ENCODE measurements at regions not wholly inside any gene's neighbourhood (a gene's known extent, or its start where the extent isn't known, plus 50 kb on each side); places are given as distances from the start of the nearest gene placed in this dataset.

GRCh38 chr4:176925962-176926361, 133.2 kb upstream of the VEGFC start:
- no peaks in the 10 kb centered on the region for H3K9me3 ChIP-seq
- TF ChIP-seq, protein P1, sequence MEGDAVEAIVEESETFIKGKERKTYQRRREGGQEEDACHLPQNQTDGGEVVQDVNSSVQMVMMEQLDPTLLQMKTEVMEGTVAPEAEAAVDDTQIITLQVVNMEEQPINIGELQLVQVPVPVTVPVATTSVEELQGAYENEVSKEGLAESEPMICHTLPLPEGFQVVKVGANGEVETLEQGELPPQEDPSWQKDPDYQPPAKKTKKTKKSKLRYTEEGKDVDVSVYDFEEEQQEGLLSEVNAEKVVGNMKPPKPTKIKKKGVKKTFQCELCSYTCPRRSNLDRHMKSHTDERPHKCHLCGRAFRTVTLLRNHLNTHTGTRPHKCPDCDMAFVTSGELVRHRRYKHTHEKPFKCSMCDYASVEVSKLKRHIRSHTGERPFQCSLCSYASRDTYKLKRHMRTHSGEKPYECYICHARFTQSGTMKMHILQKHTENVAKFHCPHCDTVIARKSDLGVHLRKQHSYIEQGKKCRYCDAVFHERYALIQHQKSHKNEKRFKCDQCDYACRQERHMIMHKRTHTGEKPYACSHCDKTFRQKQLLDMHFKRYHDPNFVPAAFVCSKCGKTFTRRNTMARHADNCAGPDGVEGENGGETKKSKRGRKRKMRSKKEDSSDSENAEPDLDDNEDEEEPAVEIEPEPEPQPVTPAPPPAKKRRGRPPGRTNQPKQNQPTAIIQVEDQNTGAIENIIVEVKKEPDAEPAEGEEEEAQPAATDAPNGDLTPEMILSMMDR (IDR thresholded peaks at IDR 0.05; ENCODE audit: low read depth, low read length), result no peak
- H3K4me3 ChIP-seq (ENCODE audit: low read depth, low read length), result no peak overlapping the region
- no peaks in the 10 kb centered on the region for H3K36me3 ChIP-seq
- DNase-seq, result no peak
- no peaks in the 10 kb centered on the region for H3K27me3 ChIP-seq
- no peaks in the 10 kb centered on the region for H3K4me1 ChIP-seq

DNA sequence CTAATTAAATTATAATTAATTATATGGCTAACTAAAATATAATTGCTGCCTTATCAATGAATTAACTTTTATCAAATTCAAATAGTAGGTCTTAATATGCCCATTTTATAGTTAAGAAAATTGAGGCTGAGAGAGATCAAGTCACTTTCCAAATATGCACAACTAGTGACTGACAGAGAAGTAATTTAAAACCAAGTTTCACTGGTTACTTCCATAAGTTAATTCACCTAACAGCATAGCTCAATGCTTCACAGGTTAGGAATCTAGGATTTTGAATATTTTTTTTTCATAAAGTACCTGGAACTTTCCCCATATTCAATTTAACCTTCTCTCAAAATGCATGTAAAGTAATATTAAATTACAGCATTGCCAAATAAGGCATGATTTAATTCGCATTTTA, 134.4 kb upstream of the VEGFC start:
- no peaks in the 10 kb centered on the region for H3K9me3 ChIP-seq
- H3K4me1 ChIP-seq, result no peaks in the 10 kb centered on the region
- H3K27me3 ChIP-seq, result no peaks in the 10 kb centered on the region
- TF ChIP-seq, protein P1 (IDR thresholded peaks at IDR 0.05; ENCODE audit: low read depth, low read length), result no peak
- no peak overlapping the region for H3K4me3 ChIP-seq (ENCODE audit: low read depth, low read length)
- no peak for DNase-seq
- H3K36me3 ChIP-seq, result no peaks in the 10 kb centered on the region

GRCh38 chr4:176927664-176928063, 134.9 kb upstream of the VEGFC start:
- DNase-seq, result no peak
- Histone ChIP-seq H3K36me3 (no peaks in the 10 kb centered on the region), H3K9me3 (no peaks in the 10 kb centered on the region), H3K4me1 (no peaks in the 10 kb centered on the region), H3K27me3 (no peaks in the 10 kb centered on the region), H3K4me3 (ENCODE audit: low read depth, low read length) (no peak overlapping the region)
- TF ChIP-seq, protein P1 (IDR thresholded peaks at IDR 0.05; ENCODE audit: low read depth, low read length), result no peak

- DNase-seq, result no peak
- TF ChIP-seq, protein P1 (IDR thresholded peaks at IDR 0.05; ENCODE audit: low read depth, low read length), result no peak
- no peaks in the 10 kb centered on the region for H3K27me3 ChIP-seq
- no peak overlapping the region for H3K4me3 ChIP-seq (ENCODE audit: low read depth, low read length)
- no peaks in the 10 kb centered on the region for H3K4me1 ChIP-seq
- H3K36me3 ChIP-seq, result no peaks in the 10 kb centered on the region
- H3K9me3 ChIP-seq, result no peaks in the 10 kb centered on the region
Observed at GRCh38 chr4:176939445-176939844, 146.7 kb upstream of the VEGFC start.

DNA sequence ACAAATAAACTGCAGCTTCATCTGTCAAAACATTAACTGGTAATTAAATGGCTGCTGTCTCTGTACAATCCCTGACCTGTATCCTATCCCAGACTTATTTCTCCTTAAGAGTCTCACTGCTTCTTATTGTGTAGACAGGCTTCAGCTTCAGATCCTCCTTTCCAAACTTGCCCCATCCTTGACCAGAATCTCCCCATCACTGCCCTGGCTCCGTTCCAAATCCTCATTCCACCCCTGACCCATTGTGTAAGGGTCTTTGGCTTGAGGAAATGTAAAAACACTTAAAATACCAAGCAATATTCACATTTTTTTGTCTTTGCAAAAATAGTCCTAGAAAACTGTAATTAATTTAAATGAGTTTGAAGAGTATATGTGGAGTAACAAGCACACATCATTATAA, 152.6 kb upstream of the VEGFC start:
- no peaks in the 10 kb centered on the region for H3K9me3 ChIP-seq
- DNase-seq, result no peak
- no peaks in the 10 kb centered on the region for H3K36me3 ChIP-seq
- no peaks in the 10 kb centered on the region for H3K4me1 ChIP-seq
- TF ChIP-seq, protein P1 (IDR thresholded peaks at IDR 0.05; ENCODE audit: low read depth, low read length), result no peak
- H3K27me3 ChIP-seq, result no peaks in the 10 kb centered on the region
- H3K4me3 ChIP-seq (ENCODE audit: low read depth, low read length), result no peak overlapping the region

DNA sequence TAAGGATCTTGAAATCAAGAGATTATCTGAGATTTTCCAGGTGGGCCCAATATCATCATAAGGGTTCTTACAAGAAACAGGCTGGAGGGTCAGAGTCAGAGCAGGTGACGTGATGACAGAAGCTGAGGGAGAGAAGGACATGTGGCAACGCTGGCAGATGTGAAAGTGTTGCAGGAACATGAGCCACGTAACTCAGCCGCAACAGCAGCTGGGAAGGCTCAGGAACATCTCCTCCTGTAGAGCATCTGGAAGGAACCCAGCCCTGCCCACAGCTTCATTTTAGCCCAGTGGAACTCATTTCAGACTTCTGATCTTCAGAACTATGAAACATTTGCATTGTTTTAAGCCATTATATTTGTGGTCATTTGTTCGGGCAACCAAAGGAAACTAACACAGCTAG, 156.3 kb upstream of the VEGFC start:
- Histone ChIP-seq H3K9me3 (no peaks in the 10 kb centered on the region), H3K4me3 (ENCODE audit: low read depth, low read length) (no peak overlapping the region), H3K4me1 (no peaks in the 10 kb centered on the region), H3K27me3 (no peaks in the 10 kb centered on the region), H3K36me3 (no peaks in the 10 kb centered on the region)
- TF ChIP-seq, protein P1 (IDR thresholded peaks at IDR 0.05; ENCODE audit: low read depth, low read length), result no peak
- no peak for DNase-seq
